ENCODE measurements at regions not wholly inside any gene's neighbourhood (a gene's known extent, or its start where the extent isn't known, plus 50 kb on each side); places are given as distances from the start of the nearest gene placed in this dataset.
"Not testable (repeated sequence)": the region's sequence is repeated elsewhere in the genome, so short reads cannot be mapped to it uniquely, and the experiment has no call there.

GRCh38 chr5:17734011-17734410 lies 99.8 kb downstream of the TAF11L14 start:
- H3K4me3 Mint-ChIP-seq: no peak overlapping the region
- H3K9me3 Mint-ChIP-seq: peaks cover 8% of the 10 kb centered on the region
- no peak overlapping the region for H3K27ac Mint-ChIP-seq
- H3K4me1 Mint-ChIP-seq (ENCODE audit: low read depth): peaks cover 6% of the 10 kb centered on the region
- no peaks in the 10 kb centered on the region for H3K27me3 Mint-ChIP-seq
- H3K36me3 Mint-ChIP-seq (ENCODE audit: low read depth): no peaks in the 10 kb centered on the region
- intact Hi-C loops (cut with micrococcal nuclease): no loop called here

- Mint-ChIP-seq H3K27me3 (no peaks in the 10 kb centered on the region), H3K36me3 (ENCODE audit: low read depth) (no peaks in the 10 kb centered on the region), H3K4me3 (no peak overlapping the region), H3K9me3 (peaks cover 8% of the 10 kb centered on the region), H3K4me1 (ENCODE audit: low read depth) (peaks cover 6% of the 10 kb centered on the region), H3K27ac (no peak overlapping the region)
- intact Hi-C loops (cut with micrococcal nuclease): no loop called here
Measured at GRCh38 chr5:17735761-17736160, 101.5 kb downstream of the TAF11L14 start.

GRCh38 chr5:17737092-17737491 lies 102.8 kb downstream of the TAF11L14 start:
- intact Hi-C loops (cut with micrococcal nuclease): no loop called here

GRCh38 chr5:17738446-17738845 lies 104.2 kb downstream of the TAF11L14 start:
- H3K27ac Mint-ChIP-seq: no peak overlapping the region
- peaks cover 6% of the 10 kb centered on the region for H3K4me1 Mint-ChIP-seq (ENCODE audit: low read depth)

More at GRCh38 chr5:17737092-17737491, 102.8 kb downstream of the TAF11L14 start:
- Mint-ChIP-seq H3K4me1 (ENCODE audit: low read depth) (peaks cover 6% of the 10 kb centered on the region), H3K27ac (no peak overlapping the region), H3K27me3 (no peaks in the 10 kb centered on the region), H3K4me3 (no peak overlapping the region), H3K36me3 (ENCODE audit: low read depth) (no peaks in the 10 kb centered on the region), H3K9me3 (peaks cover 8% of the 10 kb centered on the region)

GRCh38 chr5:17743580-17744435 lies 109.5 kb downstream of the TAF11L14 start:
- Mint-ChIP-seq H3K36me3 (ENCODE audit: low read depth) (no peaks in the 10 kb centered on the region), H3K4me3 (no peak overlapping the region), H3K9me3 (no peaks in the 10 kb centered on the region), H3K4me1 (ENCODE audit: low read depth) (no peaks in the 10 kb centered on the region), H3K27ac (no peak overlapping the region), H3K27me3 (no peaks in the 10 kb centered on the region)
- intact Hi-C loops (cut with micrococcal nuclease): no loop called here

More at GRCh38 chr5:17738446-17738845, 104.2 kb downstream of the TAF11L14 start:
- H3K27me3 Mint-ChIP-seq: no peaks in the 10 kb centered on the region
- intact Hi-C loops (cut with micrococcal nuclease): no loop called here
- H3K36me3 Mint-ChIP-seq (ENCODE audit: low read depth): no peaks in the 10 kb centered on the region
- no peak overlapping the region for H3K4me3 Mint-ChIP-seq
- peaks cover 8% of the 10 kb centered on the region for H3K9me3 Mint-ChIP-seq

GRCh38 chr5:17748201-17748600 lies 113.9 kb downstream of the TAF11L14 start:
- intact Hi-C loops (cut with micrococcal nuclease): no loop called here
- H3K9me3 Mint-ChIP-seq: no peaks in the 10 kb centered on the region
- no peaks in the 10 kb centered on the region for H3K4me1 Mint-ChIP-seq (ENCODE audit: low read depth)
- H3K27ac Mint-ChIP-seq: no peak overlapping the region
- H3K4me3 Mint-ChIP-seq: no peak overlapping the region
- no peaks in the 10 kb centered on the region for H3K36me3 Mint-ChIP-seq (ENCODE audit: low read depth)
- H3K27me3 Mint-ChIP-seq: peaks cover 1% of the 10 kb centered on the region

GRCh38 chr5:17748941-17749340 lies 114.7 kb downstream of the TAF11L14 start:
- intact Hi-C loops (cut with micrococcal nuclease): no loop called here
- no peaks in the 10 kb centered on the region for H3K4me1 Mint-ChIP-seq (ENCODE audit: low read depth)
- H3K36me3 Mint-ChIP-seq (ENCODE audit: low read depth): no peaks in the 10 kb centered on the region
- H3K27ac Mint-ChIP-seq: no peak overlapping the region
- H3K27me3 Mint-ChIP-seq: peaks cover 1% of the 10 kb centered on the region
- H3K9me3 Mint-ChIP-seq: no peaks in the 10 kb centered on the region
- H3K4me3 Mint-ChIP-seq: no peak overlapping the region

GRCh38 chr5:17755406-17755805 lies 121.1 kb downstream of the TAF11L14 start:
- H3K4me1 Mint-ChIP-seq (ENCODE audit: low read depth); H3K4me3 Mint-ChIP-seq; intact Hi-C loops (cut with micrococcal nuclease): not testable (repeated sequence)

GRCh38 chr5:17761326-17761725 lies 127.1 kb downstream of the TAF11L14 start:
- H3K27me3 Mint-ChIP-seq: no peaks in the 10 kb centered on the region

More at GRCh38 chr5:17755406-17755805, 121.1 kb downstream of the TAF11L14 start:
- H3K9me3 Mint-ChIP-seq: peaks cover 14% of the 10 kb centered on the region
- H3K27ac Mint-ChIP-seq; H3K27me3 Mint-ChIP-seq; H3K36me3 Mint-ChIP-seq (ENCODE audit: low read depth): not testable (repeated sequence)

GRCh38 chr5:17763301-17763700 lies 129.0 kb downstream of the TAF11L14 start:
- Mint-ChIP-seq H3K27me3 (no peaks in the 10 kb centered on the region), H3K9me3 (peaks cover 18% of the 10 kb centered on the region), H3K27ac (no peak overlapping the region), H3K36me3 (ENCODE audit: low read depth) (no peaks in the 10 kb centered on the region), H3K4me1 (ENCODE audit: low read depth) (peaks cover 5% of the 10 kb centered on the region), H3K4me3 (no peak overlapping the region)
- intact Hi-C loops (cut with micrococcal nuclease): no loop called here

More at GRCh38 chr5:17761326-17761725, 127.1 kb downstream of the TAF11L14 start:
- intact Hi-C loops (cut with micrococcal nuclease): no loop called here
- Mint-ChIP-seq H3K27ac (no peak overlapping the region), H3K36me3 (ENCODE audit: low read depth) (no peaks in the 10 kb centered on the region), H3K4me3 (no peak overlapping the region), H3K4me1 (ENCODE audit: low read depth) (peaks cover 5% of the 10 kb centered on the region), H3K9me3 (peaks cover 9% of the 10 kb centered on the region)

GRCh38 chr5:17766031-17766430 lies 131.8 kb downstream of the TAF11L14 start:
- H3K9me3 Mint-ChIP-seq: peaks cover 18% of the 10 kb centered on the region
- no peaks in the 10 kb centered on the region for H3K36me3 Mint-ChIP-seq (ENCODE audit: low read depth)
- H3K27ac Mint-ChIP-seq: no peak overlapping the region
- H3K4me3 Mint-ChIP-seq: no peak overlapping the region
- intact Hi-C loops (cut with micrococcal nuclease): no loop called here
- H3K4me1 Mint-ChIP-seq (ENCODE audit: low read depth): peaks cover 5% of the 10 kb centered on the region
- H3K27me3 Mint-ChIP-seq: no peaks in the 10 kb centered on the region

- Mint-ChIP-seq H3K27me3 (no peaks in the 10 kb centered on the region), H3K27ac (no peak overlapping the region), H3K9me3 (peaks cover 18% of the 10 kb centered on the region), H3K4me3 (no peak overlapping the region), H3K36me3 (ENCODE audit: low read depth) (no peaks in the 10 kb centered on the region), H3K4me1 (ENCODE audit: low read depth) (peaks cover 5% of the 10 kb centered on the region)
- intact Hi-C loops (cut with micrococcal nuclease): no loop called here
Measured at GRCh38 chr5:17769277-17769676, 135.0 kb downstream of the TAF11L14 start.

GRCh38 chr5:17772232-17772631 lies 138.0 kb downstream of the TAF11L14 start:
- Mint-ChIP-seq H3K36me3 (ENCODE audit: low read depth) (no peaks in the 10 kb centered on the region), H3K9me3 (peaks cover 1% of the 10 kb centered on the region), H3K4me1 (ENCODE audit: low read depth) (no peaks in the 10 kb centered on the region), H3K27me3 (no peaks in the 10 kb centered on the region), H3K4me3 (no peak overlapping the region), H3K27ac (no peak overlapping the region)
- intact Hi-C loops (cut with micrococcal nuclease): no loop called here

- intact Hi-C loops (cut with micrococcal nuclease): no loop called here
- Mint-ChIP-seq H3K9me3 (no peaks in the 10 kb centered on the region), H3K27me3 (no peaks in the 10 kb centered on the region), H3K4me3 (no peak overlapping the region), H3K27ac (no peak overlapping the region), H3K4me1 (ENCODE audit: low read depth) (no peaks in the 10 kb centered on the region), H3K36me3 (ENCODE audit: low read depth) (no peaks in the 10 kb centered on the region)
Measured at GRCh38 chr5:17785774-17786173, 151.5 kb downstream of the TAF11L14 start.

- H3K9me3 Mint-ChIP-seq: no peaks in the 10 kb centered on the region
- H3K27ac Mint-ChIP-seq: no peak overlapping the region
- H3K4me3 Mint-ChIP-seq: no peak overlapping the region
- no peaks in the 10 kb centered on the region for H3K27me3 Mint-ChIP-seq
- no peaks in the 10 kb centered on the region for H3K4me1 Mint-ChIP-seq (ENCODE audit: low read depth)
- H3K36me3 Mint-ChIP-seq (ENCODE audit: low read depth): no peaks in the 10 kb centered on the region
- intact Hi-C loops (cut with micrococcal nuclease): no loop called here
Measured at GRCh38 chr5:17788351-17788750, 154.1 kb downstream of the TAF11L14 start.
